HepG2 (cell line): ENCODE measurements at regions not wholly inside any gene's neighbourhood (a gene's known extent, or its start where the extent isn't known, plus 50 kb on each side); places are given as distances from the start of the nearest gene placed in this dataset.

Source experiments
- ATAC-seq: fragments of 200-7000 bp; cut with Tn5 transposase; 3 replicates; pipeline ENCODE4 v1.9.1; 2020; ENCODE audit warnings: mild to moderate bottlenecking, moderate library complexity
- BruUV-seq: library from RNA; stranded (reverse); fragments of 400-500 nt; replicated peaks from 2 replicates; lab custom pipeline; 2021; lab: Mats Ljungman, UMichigan
- CTCF ChIA-PET: fragments of 300-600 bp; formaldehyde crosslinking; extraction: SDS; loops from one replicate; lab custom pipeline; 2021; ENCODE audit warnings: low total read pairs, inconsistent platforms, low intra/inter-chr PET ratio; lab: Yijun Ruan, JAX
- POLR2A ChIA-PET: fragments of 350-600 bp; sonication (Branson Sonifier 250); formaldehyde crosslinking; loops from one replicate; lab custom pipeline; 2020; ENCODE audit warnings: antibody characterized with exemption, inconsistent platforms; lab: Yijun Ruan, JAX
- DNase-seq: peaks from one replicate; pipeline ENCODE4 v3.0.0-alpha.2; 2015; ENCODE audit warnings: low spot score
- FAIRE-seq: peaks from 3 replicates; lab custom pipeline; 2011; peaks lifted over from hg19 to GRCh38; lab: Jason Lieb, UNC
- H2AFZ ChIP-seq: one replicate; pipeline ENCODE4 v1.6.1; 2011; ENCODE audit warnings: low read length, inconsistent platforms
- H3K27ac ChIP-seq: fragments of 300-600 bp; 3 replicates; pipeline ENCODE4 v1.8.0; 2011; ENCODE audit warnings: mixed run types, mild to moderate bottlenecking, mixed read lengths, low read length, inconsistent platforms; ENCODE audit not compliant: insufficient read depth; ENCODE audit errors: extremely low read length
- H3K27me3 ChIP-seq, 2 experiments: fragments of 200-600 bp in 1 of 2; 2 replicates in 1 of 2; 3 replicates in 1 of 2; pipeline versions ENCODE4 v1.6.0 to v1.8.0; 2011; ENCODE audit warnings: low read length in 2 of 2, mild to moderate bottlenecking in 2 of 2, moderate library complexity in 2 of 2, inconsistent platforms in 1 of 2; ENCODE audit not compliant: insufficient read depth in 2 of 2, control insufficient read depth in 1 of 2
- H3K36me3 ChIP-seq, 2 experiments: fragments of 200-600 bp in 1 of 2; replicated peaks in 1 of 2; 2 replicates in 1 of 2; 3 replicates in 1 of 2; pipeline versions ENCODE4 v1.5.1 to v1.8.0; 2011; ENCODE audit warnings: low read length in 2 of 2, inconsistent platforms in 1 of 2; ENCODE audit not compliant: insufficient read depth in 2 of 2, control insufficient read depth in 1 of 2
- H3K4me1 ChIP-seq: 2 replicates; pipeline ENCODE4 v1.5.1; 2012; ENCODE audit warnings: low read length, inconsistent platforms; ENCODE audit not compliant: insufficient read depth
- H3K4me2 ChIP-seq: 2 replicates; pipeline ENCODE4 v1.6.0; 2011; ENCODE audit warnings: low read depth, low read length, inconsistent platforms
- H3K4me3 ChIP-seq, 3 experiments: fragments of 200-600 bp in 1 of 3; sonication (generic), shearing (Covaris generic) in 1 of 3; replicated peaks in 1 of 3; 2 replicates each; pipeline ENCODE4 v1.5.1; 2011 to 2016; ENCODE audit warnings: low read length in 3 of 3, inconsistent platforms in 2 of 3, low read depth in 2 of 3, mild to moderate bottlenecking in 2 of 3, control low read depth in 1 of 3, mixed read lengths in 1 of 3; ENCODE audit not compliant: insufficient read depth in 1 of 3
- H3K79me2 ChIP-seq: one replicate; pipeline ENCODE4 v1.6.1; 2011; ENCODE audit warnings: low read length, inconsistent platforms; ENCODE audit not compliant: insufficient read depth
- H3K9ac ChIP-seq: 2 replicates; pipeline ENCODE4 v1.6.0; 2011; ENCODE audit warnings: mild to moderate bottlenecking, low read depth, low read length, inconsistent platforms; ENCODE audit not compliant: insufficient read depth
- H3K9me3 ChIP-seq: 2 replicates; pipeline ENCODE4 v1.5.1; 2012; ENCODE audit warnings: mild to moderate bottlenecking, low read length
- H4K20me1 ChIP-seq: 2 replicates; pipeline ENCODE4 v1.6.0; 2011; ENCODE audit warnings: inconsistent platforms, mild to moderate bottlenecking, low read length, moderate library complexity; ENCODE audit not compliant: insufficient read depth
- ADNP ChIP-seq: sonication (generic); formaldehyde crosslinking; IDR thresholded peaks from 2 replicates; pipeline ENCODE4 v1.4.0; 2020; ENCODE audit warnings: missing genetic modification reagents
- MATR3 ChIP-seq: sonication (generic); formaldehyde crosslinking; IDR thresholded peaks from 2 replicates; pipeline ENCODE4 v1.4.0; 2020; ENCODE audit warnings: missing genetic modification reagents
- MLXIP ChIP-seq: sonication (generic); formaldehyde crosslinking; IDR thresholded peaks from 2 replicates; pipeline ENCODE4 v1.9.0; 2021; ENCODE audit warnings: missing genetic modification reagents, borderline replicate concordance
- NR3C1 ChIP-seq: sonication (generic); formaldehyde crosslinking; IDR thresholded peaks from 2 replicates; pipeline ENCODE4 v1.4.0; 2020; ENCODE audit warnings: missing genetic modification reagents
- ZNF747 ChIP-seq: sonication (generic); formaldehyde crosslinking; IDR thresholded peaks from 2 replicates; pipeline ENCODE4 v1.8.1; 2023; ENCODE audit warnings: missing genetic modification reagents, mild to moderate bottlenecking, borderline replicate concordance
- WGBS: methylation state at CpG from one replicate; pipeline ENCODE4 v1.1.6; 2017; ENCODE audit warnings: low lambda C conversion rate; 5-methylcytosine and 5-hydroxymethylcytosine counted together
- in situ Hi-C: cut with HindIII; loops from 2 replicates; pipeline ENCODE4 v1.10.0; 2017; ENCODE audit warnings: low pct_unique_long_range_greater_than_20kb; ENCODE audit not compliant: extremely low pct_ligation_motif_present
- intact Hi-C: fragments of 100-400 bp; cut with micrococcal nuclease; formaldehyde crosslinking; loops from one replicate; pipeline ENCODE4 v1.10.0; 2022; ENCODE audit not compliant: unreplicated experiment

GRCh38 chr9:135255033-135255840 lies 167.8 kb downstream of the OLFM1 start (continued):
- TF ChIP-seq MLXIP (CRISPR knock-in tag) (no peak), MATR3 (CRISPR knock-in tag) (no peak)

GRCh38 chr9:135255841-135256580 lies 168.5 kb downstream of the OLFM1 start:
- Histone ChIP-seq H3K36me3 (no peaks in the 10 kb centered on the region), H2AFZ (no peak overlapping the region), H3K27ac (no peak overlapping the region), H3K4me3 (no peak overlapping the region), H3K9me3 (no peaks in the 10 kb centered on the region), H3K4me2 (no peak overlapping the region), H3K4me1 (no peaks in the 10 kb centered on the region), H3K9ac (no peak overlapping the region), H4K20me1 (no peaks in the 10 kb centered on the region), H3K27me3 (peaks cover 4 to 59% of the 10 kb centered on the region in 2 experiments; a peak in 3 of 5 replicates), H3K79me2 (no peaks in the 10 kb centered on the region)
- in situ Hi-C loops = no loop called here
- WGBS = 6% methylated on average over 19 of the region's 23 CpGs
- no peak for ATAC-seq
- ChIA-PET CTCF (no interaction called here), POLR2A (no interaction called here)
- no peak for FAIRE-seq
- DNase-seq = no peak
- intact Hi-C loops = no loop called here
- TF ChIP-seq ZNF747 (CRISPR knock-in tag) (no peak), ADNP (CRISPR knock-in tag) (no peak), NR3C1 (no peak)
- BruUV-seq = no TSS peak
